ENCODE measurements at regions not wholly inside any gene's neighbourhood (a gene's known extent, or its start where the extent isn't known, plus 50 kb on each side); places are given as distances from the start of the nearest gene placed in this dataset.

DNA sequence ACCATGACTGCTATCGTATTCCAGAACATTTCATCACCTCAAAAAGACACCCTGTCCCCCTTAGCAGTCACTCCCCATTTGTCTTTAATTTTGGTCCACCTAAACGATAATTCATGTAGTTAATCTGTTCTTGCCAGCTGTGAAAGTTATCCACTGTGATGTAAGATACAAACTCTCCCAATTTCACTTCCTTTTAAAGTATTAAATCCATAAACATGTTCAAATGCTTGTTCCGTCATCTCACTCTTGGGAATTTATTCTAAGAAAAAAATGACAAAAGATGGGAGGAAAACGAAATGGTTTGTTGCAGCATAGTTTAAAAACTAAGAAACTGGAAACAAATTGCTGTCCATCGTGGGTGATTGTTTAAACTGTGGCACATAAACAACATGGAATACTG, 53.7 kb upstream of the IRF2 start:
- FAIRE-seq = no peak

DNA sequence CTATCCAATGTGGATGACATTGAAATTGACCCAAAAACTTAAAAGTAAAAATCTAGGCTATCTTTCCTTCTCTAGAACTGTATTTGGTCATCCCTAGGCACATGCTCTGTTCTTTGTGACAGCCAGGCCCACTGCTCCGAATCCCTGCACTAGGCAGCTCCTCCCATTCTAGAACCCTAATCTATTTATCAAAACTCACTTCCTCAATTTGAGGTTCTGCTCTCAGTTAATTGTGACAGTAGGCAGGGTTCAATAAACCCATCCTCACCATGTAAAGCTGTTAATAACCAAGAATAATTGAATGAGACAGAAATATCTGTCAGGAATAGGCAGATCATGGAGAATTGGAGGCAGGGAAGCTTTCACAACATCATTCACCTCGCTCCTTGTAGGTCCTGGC, 51.9 kb upstream of the IRF2 start:
- no peak for FAIRE-seq
